Middle frontal gyrus (tissue), 1 donor: ENCODE measurements at regions not wholly inside any gene's neighbourhood (a gene's known extent, or its start where the extent isn't known, plus 50 kb on each side); places are given as distances from the start of the nearest gene placed in this dataset.

Experiments
- DNase-seq: peaks from one replicate; pipeline ENCODE4 v3.0.0-alpha.2; 2015; ENCODE audit warnings: low spot score; ENCODE audit errors: extremely low spot score

GRCh38 chr6:147855803-147856482, 347.5 kb downstream of the SAMD5 start:
- no peak for DNase-seq

DNA sequence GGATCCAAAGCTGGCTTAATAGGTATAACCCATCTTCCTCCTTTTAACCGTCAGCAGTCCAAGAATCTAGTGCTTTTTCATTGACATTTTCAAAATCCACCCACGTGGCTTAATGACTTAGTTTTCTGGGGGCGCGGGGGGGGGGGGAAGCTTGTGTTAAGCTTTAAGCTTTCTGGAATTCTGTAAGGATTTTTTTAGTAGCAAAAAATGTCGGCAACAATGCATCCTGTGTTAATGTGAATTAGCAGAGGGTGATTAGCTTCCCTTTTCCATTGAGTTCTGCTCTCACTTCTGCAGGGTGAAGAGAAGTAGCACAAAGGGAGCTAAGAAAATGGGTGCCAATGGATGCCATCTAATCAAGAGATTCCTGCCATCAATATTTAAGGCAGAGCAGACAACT, 348.2 kb downstream of the SAMD5 start:
- no peak for DNase-seq

DNA sequence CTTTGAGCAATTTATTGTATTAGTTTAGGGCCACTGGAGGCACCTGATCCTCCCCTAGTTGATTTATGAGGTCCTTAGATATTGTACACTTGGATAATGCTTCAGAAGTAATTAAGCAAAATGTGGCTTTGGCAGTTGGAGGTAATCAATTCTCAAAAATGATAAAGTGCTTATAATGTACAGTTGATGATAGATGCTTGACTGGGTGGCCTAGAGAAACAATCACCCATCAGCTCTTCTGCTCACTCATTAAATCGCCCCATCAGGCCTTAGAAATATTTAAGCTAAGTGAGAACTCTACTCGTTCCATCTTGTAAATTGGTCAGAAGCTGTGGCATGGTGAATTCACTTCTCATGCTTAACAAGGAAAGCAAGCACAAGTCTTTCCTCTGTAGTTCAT, 349.9 kb downstream of the SAMD5 start:
- no peak for DNase-seq

GRCh38 chr6:147859071-147859470, 350.6 kb downstream of the SAMD5 start:
- no peak for DNase-seq

DNA sequence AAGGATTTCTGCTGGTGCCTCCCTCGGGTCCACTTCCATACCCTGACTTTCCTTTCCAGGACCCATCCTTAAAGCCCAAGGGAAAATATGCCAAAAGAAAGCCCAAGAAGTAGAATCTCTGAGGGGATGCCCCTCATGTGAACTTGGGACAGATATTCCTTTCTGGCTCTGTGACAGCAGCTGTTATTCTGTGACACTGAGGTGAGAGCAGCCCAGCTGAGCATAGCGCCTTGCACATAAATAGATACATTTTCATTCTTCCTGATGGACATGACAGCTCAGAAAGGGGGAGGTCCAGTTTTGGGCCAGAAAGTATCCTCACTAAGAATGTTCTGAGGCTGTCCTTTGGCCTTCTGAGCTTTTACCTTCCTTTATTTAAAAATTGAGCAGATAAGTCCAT, 353.2 kb downstream of the SAMD5 start:
- DNase-seq, result no peak

DNA sequence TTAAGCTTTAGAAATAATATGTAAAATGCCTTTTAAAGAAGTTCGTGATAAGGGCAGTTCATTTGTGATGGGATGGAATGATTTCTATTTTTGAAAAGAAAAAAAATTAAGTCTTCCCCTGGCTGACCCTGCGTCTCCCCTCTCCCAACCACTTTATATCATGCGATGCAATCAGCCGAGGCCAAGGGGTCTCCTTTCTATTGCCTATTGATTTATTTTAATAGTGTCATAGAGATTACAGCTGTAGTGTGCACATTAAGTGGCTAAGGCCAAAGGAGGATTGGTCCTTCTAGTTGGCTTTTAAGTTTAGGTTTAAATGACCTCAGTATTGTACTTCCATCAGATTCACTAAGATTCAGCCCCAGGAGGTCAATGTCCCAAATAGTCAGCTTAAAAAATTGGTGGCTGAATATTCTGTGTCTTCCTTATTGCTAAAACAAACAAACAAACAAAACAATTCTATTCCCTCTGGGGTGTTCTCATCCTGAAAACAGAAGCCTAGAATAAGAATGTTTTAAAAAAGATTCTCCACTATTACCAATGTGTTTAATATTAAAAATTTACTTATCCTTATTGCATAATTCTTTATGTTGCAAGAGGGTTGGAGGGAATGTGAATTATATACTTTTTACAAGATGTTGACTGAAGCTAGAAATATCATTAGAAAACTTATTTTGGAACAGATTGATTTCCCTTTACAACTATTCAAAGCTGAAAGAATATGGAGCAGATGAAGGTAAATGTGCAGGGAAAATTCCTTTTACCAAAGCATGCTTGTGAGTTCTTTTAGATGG, 359.1 kb downstream of the SAMD5 start:
- DNase-seq, result no peak

- DNase-seq, result no peak
These were observed 360.1 kb downstream of the SAMD5 start for GRCh38 chr6:147868427-147869190.

GRCh38 chr6:147869201-147869600, 360.7 kb downstream of the SAMD5 start:
- DNase-seq, result no peak

- DNase-seq, result no peak
These were observed 361.4 kb downstream of the SAMD5 start for GRCh38 chr6:147869869-147870268.

DNA sequence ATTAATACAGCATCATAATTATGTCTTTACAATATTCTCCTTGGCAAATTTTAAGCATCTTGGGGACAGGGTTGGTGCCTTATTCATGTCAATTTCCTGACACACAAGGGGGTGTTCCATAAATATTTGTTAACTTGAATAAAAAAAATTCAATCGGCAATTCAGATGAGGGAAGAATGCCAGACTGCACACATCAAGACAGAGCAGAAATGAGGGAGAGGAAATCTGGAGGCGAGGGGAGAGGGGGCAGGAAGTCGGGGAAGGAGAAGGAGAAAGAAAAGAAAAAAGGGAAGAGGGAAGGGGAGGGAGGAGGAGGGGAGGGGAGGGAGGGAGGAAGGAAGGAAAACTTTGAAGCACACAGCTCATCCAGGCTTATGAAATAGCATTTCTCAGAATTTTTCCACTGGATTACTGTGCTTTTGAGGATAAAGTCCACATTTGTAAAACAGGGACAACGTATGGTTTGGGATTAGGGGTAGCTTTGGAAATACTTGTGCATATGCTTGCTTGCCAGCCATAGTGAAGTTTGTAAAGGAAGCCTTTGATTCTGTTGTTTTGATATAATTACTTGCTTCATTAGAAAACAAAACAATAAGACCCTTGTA, 362.1 kb downstream of the SAMD5 start:
- DNase-seq, result no peak

GRCh38 chr6:147872002-147872401, 363.5 kb downstream of the SAMD5 start:
- DNase-seq, result no peak

GRCh38 chr6:147873816-147874215, 365.3 kb downstream of the SAMD5 start:
- no peak for DNase-seq

- no peak for DNase-seq
These were observed 365.8 kb downstream of the SAMD5 start for GRCh38 chr6:147874322-147874721.

GRCh38 chr6:147879031-147879580, 370.6 kb downstream of the SAMD5 start:
- DNase-seq, result no peak

DNA sequence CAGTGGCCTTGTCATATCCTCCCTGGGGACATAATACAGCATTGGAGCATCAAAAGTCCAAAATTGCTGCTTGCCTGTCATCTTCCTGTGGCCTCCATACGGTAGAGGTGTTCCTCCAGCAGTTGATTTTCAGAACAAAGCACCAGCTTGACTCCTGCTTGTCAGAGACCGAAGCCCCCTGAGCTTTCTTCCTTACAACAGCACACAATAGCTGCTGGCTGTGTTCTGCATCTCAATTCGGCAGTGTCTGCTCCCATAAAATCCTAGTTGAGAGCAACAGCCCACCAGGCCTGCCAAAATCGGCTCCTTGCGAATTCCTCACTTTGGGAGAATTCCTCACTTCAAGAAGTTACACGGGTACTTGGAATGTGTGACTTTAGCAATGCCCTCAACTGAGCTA, 372.9 kb downstream of the SAMD5 start:
- DNase-seq, result no peak

- no peak for DNase-seq
These were observed 379.9 kb downstream of the SAMD5 start for GRCh38 chr6:147888374-147888773.

DNA sequence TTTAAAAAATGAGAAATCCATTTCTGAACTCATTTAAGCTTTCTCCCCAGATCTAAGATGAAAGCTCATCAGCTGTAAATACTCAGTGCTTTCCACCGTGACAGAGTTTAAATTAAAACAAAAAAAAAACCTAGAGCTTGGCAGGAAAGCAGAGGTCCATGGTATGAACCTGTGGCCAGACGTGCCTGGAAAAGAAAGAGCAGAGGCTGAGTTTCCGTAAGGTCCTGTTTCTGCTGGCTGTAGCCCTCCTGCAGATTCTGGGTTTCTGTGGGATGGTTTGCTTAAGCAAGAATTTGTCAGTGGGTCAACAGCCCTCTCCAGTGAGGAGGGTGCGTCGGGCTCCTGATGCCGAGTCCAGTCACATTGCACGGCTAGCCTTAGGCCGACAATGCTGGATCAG, 383.2 kb downstream of the SAMD5 start:
- DNase-seq, result no peak

DNA sequence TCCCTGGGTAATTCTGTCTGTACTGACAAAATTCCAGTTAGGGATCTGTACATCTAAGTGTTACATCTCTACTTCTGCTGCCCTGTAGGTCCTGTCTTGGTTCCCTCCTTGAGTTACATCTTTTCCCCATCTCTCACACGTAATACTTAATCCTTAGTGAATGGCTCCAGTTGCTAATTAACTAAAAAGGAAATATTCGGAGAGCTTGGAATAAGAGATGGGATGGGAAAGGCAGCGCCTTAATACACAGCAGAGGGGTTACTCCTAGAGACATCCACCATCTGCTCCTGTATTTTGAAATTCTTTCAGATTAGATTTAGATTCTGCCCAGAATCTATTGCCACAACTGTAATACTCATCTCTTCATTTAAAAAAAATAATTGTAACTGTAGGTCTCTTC, 384.0 kb downstream of the SAMD5 start:
- DNase-seq, result no peak

GRCh38 chr6:147895272-147895671, 386.8 kb downstream of the SAMD5 start:
- no peak for DNase-seq

- DNase-seq, result no peak
These were observed 391.8 kb downstream of the SAMD5 start for GRCh38 chr6:147900247-147900830.

DNA sequence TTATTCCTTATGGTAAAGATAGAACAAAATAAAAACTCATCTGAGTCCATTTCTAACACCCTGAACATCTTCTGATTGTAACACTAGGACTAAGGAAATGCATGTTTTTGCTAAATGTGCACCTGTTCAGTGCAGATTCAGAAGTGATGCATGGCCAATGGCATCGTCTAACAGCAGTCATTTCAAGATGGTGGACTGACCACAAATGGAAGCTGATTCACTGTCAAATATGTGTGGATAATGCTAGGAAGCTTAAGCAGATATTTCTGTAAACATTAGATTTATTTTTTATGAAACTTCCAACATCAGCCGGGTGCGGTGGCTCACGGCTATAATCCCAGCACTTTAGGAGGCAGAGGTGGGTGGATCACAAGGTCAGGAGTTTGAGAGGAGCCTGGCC, 394.8 kb downstream of the SAMD5 start:
- no peak for DNase-seq
